Thyroid gland (tissue), 4 donors: ENCODE measurements at regions not wholly inside any gene's neighbourhood (a gene's known extent, or its start where the extent isn't known, plus 50 kb on each side); places are given as distances from the start of the nearest gene placed in this dataset.

Experiments
- DNase-seq, 2 donors: peaks; one replicate each; pipeline ENCODE4 v3.0.0-alpha.2; 2019
- H3K27ac ChIP-seq, 3 donors: fragments of 200-600 bp; sonication (generic); 1 replicate in 2 of 3; 2 replicates in 1 of 3; pipeline ENCODE4 v1.5.1; 2016 to 2019; ENCODE audit warnings: mild to moderate bottlenecking in 1 of 3, moderate library complexity in 1 of 3
- H3K27me3 ChIP-seq: fragments of 200-600 bp; sonication (generic); one replicate; pipeline ENCODE4 v1.5.1; 2019
- H3K36me3 ChIP-seq, 2 donors: fragments of 200-600 bp; sonication (generic); one replicate each; pipeline ENCODE4 v1.5.1; 2016 to 2019
- H3K4me1 ChIP-seq, 2 donors: fragments of 200-600 bp; sonication (generic); one replicate each; pipeline ENCODE4 v1.5.1; 2017 to 2019
- H3K4me3 ChIP-seq, 3 donors: fragments of 200-600 bp; sonication (generic); replicated peaks in 1 of 3; 1 replicate in 2 of 3; 2 replicates in 1 of 3; pipeline ENCODE4 v1.5.1; 2016; ENCODE audit warnings: mild to moderate bottlenecking in 1 of 3
- H3K9me3 ChIP-seq: fragments of 200-600 bp; sonication (generic); one replicate; pipeline ENCODE4 v1.5.1; 2017
- CTCF ChIP-seq, 6 experiments: fragments of 200-600 bp in 3 of 6; fragments of 450-650 bp in 3 of 6; sonication (generic) in 3 of 6; IDR thresholded peaks; one replicate each; pipeline ENCODE4 v1.5.1; 2016 to 2019; ENCODE audit warnings: antibody characterized with exemption in 6 of 6, mild to moderate bottlenecking in 2 of 6, inconsistent platforms in 1 of 6, moderate library complexity in 1 of 6
- POLR2A ChIP-seq, 2 donors: fragments of 450-650 bp; IDR thresholded peaks; one replicate each; pipeline ENCODE4 v1.6.1; 2017; ENCODE audit warnings: antibody characterized with exemption in 2 of 2, mild to moderate bottlenecking in 2 of 2, moderate library complexity in 1 of 2
- WGBS, 2 donors: methylation state at CpG; one replicate each; pipeline ENCODE4 v1.1.5; 2017; 5-methylcytosine and 5-hydroxymethylcytosine counted together
- intact Hi-C: fragments of 100-400 bp; cut with DNase I; formaldehyde crosslinking; loops from one replicate; pipeline ENCODE4 v1.15.1; 2023

- no peak overlapping the region for H3K27ac ChIP-seq
- intact Hi-C loops = no loop called here
- no peak for TF ChIP-seq POLR2A (IDR thresholded peaks at IDR 0.05)
- no peak for TF ChIP-seq CTCF (IDR thresholded peaks at IDR 0.05)
- no peak for DNase-seq
- WGBS, 2 donors = 86 to 96% methylated on average over 5 of the region's 5 CpGs
- H3K36me3 ChIP-seq = no peaks in the 10 kb centered on the region
- no peaks in the 10 kb centered on the region for H3K9me3 ChIP-seq
- no peaks in the 10 kb centered on the region for H3K27me3 ChIP-seq
- H3K4me1 ChIP-seq = no peaks in the 10 kb centered on the region
- no peak overlapping the region for H3K4me3 ChIP-seq
Measured at GRCh38 chr5:56313004-56313531, 79.9 kb upstream of the ANKRD55 start.

GRCh38 chr5:56311306-56311905, 78.3 kb upstream of the ANKRD55 start:
- Histone ChIP-seq H3K4me3 (no peak overlapping the region), H3K36me3 (no peaks in the 10 kb centered on the region), H3K4me1 (no peaks in the 10 kb centered on the region), H3K27me3 (no peaks in the 10 kb centered on the region), H3K27ac (no peak overlapping the region), H3K9me3 (no peaks in the 10 kb centered on the region)
- intact Hi-C loops = no loop called here
- 55% methylated on average over 5 of the region's 5 CpGs for WGBS, 2 donors
- DNase-seq = no peak
- TF ChIP-seq CTCF (IDR thresholded peaks at IDR 0.05) (no peak), POLR2A (IDR thresholded peaks at IDR 0.05) (no peak)

GRCh38 chr5:56310711-56311204, 77.6 kb upstream of the ANKRD55 start:
- no peak for DNase-seq
- H3K36me3 ChIP-seq = no peaks in the 10 kb centered on the region
- H3K9me3 ChIP-seq = no peaks in the 10 kb centered on the region
- H3K27me3 ChIP-seq = no peaks in the 10 kb centered on the region
- intact Hi-C loops = no loop called here
- TF ChIP-seq POLR2A (IDR thresholded peaks at IDR 0.05) = no peak
- no peak for TF ChIP-seq CTCF (IDR thresholded peaks at IDR 0.05)
- H3K27ac ChIP-seq = no peak overlapping the region
- WGBS, 2 donors = 65 to 78% methylated on average over 7 of the region's 7 CpGs
- no peak overlapping the region for H3K4me3 ChIP-seq
- no peaks in the 10 kb centered on the region for H3K4me1 ChIP-seq

GRCh38 chr5:56309262-56309826, 76.2 kb upstream of the ANKRD55 start:
- no peaks in the 10 kb centered on the region for H3K36me3 ChIP-seq
- H3K27me3 ChIP-seq = no peaks in the 10 kb centered on the region
- intact Hi-C loops = no loop called here
- 94 to 95% methylated on average over 2 of the region's 2 CpGs for WGBS, 2 donors
- H3K9me3 ChIP-seq = no peaks in the 10 kb centered on the region
- no peak overlapping the region for H3K27ac ChIP-seq
- H3K4me3 ChIP-seq = no peak overlapping the region
- TF ChIP-seq CTCF (IDR thresholded peaks at IDR 0.05) (no peak), POLR2A (IDR thresholded peaks at IDR 0.05) (no peak)
- no peaks in the 10 kb centered on the region for H3K4me1 ChIP-seq
- no peak for DNase-seq

GRCh38 chr5:56307714-56308333, 74.7 kb upstream of the ANKRD55 start:
- no peak overlapping the region for H3K4me3 ChIP-seq

More at GRCh38 chr5:56307714-56308333, 74.7 kb upstream of the ANKRD55 start:
- Histone ChIP-seq H3K4me1 (no peaks in the 10 kb centered on the region), H3K27ac (no peak overlapping the region), H3K36me3 (no peaks in the 10 kb centered on the region), H3K27me3 (no peaks in the 10 kb centered on the region), H3K9me3 (no peaks in the 10 kb centered on the region)
- no peak for DNase-seq
- WGBS, 2 donors = 90 to 100% methylated on average over 1 of the region's 1 CpG
- TF ChIP-seq CTCF (IDR thresholded peaks at IDR 0.05) (no peak), POLR2A (IDR thresholded peaks at IDR 0.05) (no peak)
- intact Hi-C loops = no loop called here
